Fibroblast of lung (primary cell): ENCODE measurements at regions not wholly inside any gene's neighbourhood (a gene's known extent, or its start where the extent isn't known, plus 50 kb on each side); places are given as distances from the start of the nearest gene placed in this dataset.

ENCODE experiments used
- DNase-seq, 2 donors: peaks; one replicate each; pipeline versions ENCODE4 v3.0.0 to v3.0.0-alpha.2; 2010; ENCODE audit warnings: low read depth in 2 of 2
- H2AFZ ChIP-seq: 2 replicates; pipeline ENCODE4 v1.5.1; 2012; ENCODE audit warnings: low read length, control low read depth, inconsistent platforms
- H3K27ac ChIP-seq: 2 replicates; pipeline ENCODE4 v1.5.1; 2011; ENCODE audit warnings: low read length, control low read depth; ENCODE audit not compliant: insufficient read depth
- H3K27me3 ChIP-seq: 2 replicates; pipeline ENCODE4 v1.5.1; 2011; ENCODE audit warnings: mild to moderate bottlenecking, low read length; ENCODE audit not compliant: control insufficient read depth, insufficient read depth
- H3K36me3 ChIP-seq: 2 replicates; pipeline ENCODE4 v1.5.1; 2011; ENCODE audit warnings: low read length; ENCODE audit not compliant: control insufficient read depth, insufficient read depth
- H3K4me1 ChIP-seq: 2 replicates; pipeline ENCODE4 v1.5.1; 2011; ENCODE audit warnings: low read length; ENCODE audit not compliant: control insufficient read depth, insufficient read depth; ENCODE audit errors: extremely low read depth
- H3K4me2 ChIP-seq: 2 replicates; pipeline ENCODE4 v1.5.1; 2011; ENCODE audit warnings: low read length, control low read depth; ENCODE audit not compliant: insufficient read depth; ENCODE audit errors: extremely low read depth
- H3K4me3 ChIP-seq, 4 experiments: fragments of 200-600 bp in 1 of 4; sonication (generic) in 1 of 4; replicated peaks in 1 of 4; 2 replicates each; pipeline ENCODE4 v1.5.1; 2011 to 2016; ENCODE audit warnings: low read length in 4 of 4, low read depth in 3 of 4, mild to moderate bottlenecking in 3 of 4, control low read depth in 2 of 4, inconsistent platforms in 1 of 4, mixed read lengths in 1 of 4; ENCODE audit not compliant: insufficient read depth in 1 of 4; ENCODE audit errors: control extremely low read depth in 1 of 4
- H3K79me2 ChIP-seq: 2 replicates; pipeline ENCODE4 v1.5.1; 2012; ENCODE audit warnings: mild to moderate bottlenecking, low read length, inconsistent platforms; ENCODE audit not compliant: control insufficient read depth, insufficient read depth
- H3K9ac ChIP-seq: 2 replicates; pipeline ENCODE4 v1.5.1; 2011; ENCODE audit warnings: mild to moderate bottlenecking, low read length, control low read depth; ENCODE audit not compliant: insufficient read depth
- H3K9me3 ChIP-seq: 2 replicates; pipeline ENCODE4 v1.5.1; 2012; ENCODE audit warnings: low read depth, low read length; ENCODE audit not compliant: control insufficient read depth, insufficient read depth
- H4K20me1 ChIP-seq: 2 replicates; pipeline ENCODE4 v1.5.1; 2011; ENCODE audit warnings: low read length; ENCODE audit not compliant: control insufficient read depth, insufficient read depth; ENCODE audit errors: extremely low read depth
- EZH2 ChIP-seq: IDR thresholded peaks from 2 replicates; pipeline ENCODE4 v1.5.1; 2012; ENCODE audit warnings: low read length, control low read depth, mild to moderate bottlenecking; ENCODE audit errors: missing control alignments
- TF ChIP-seq, protein P1 (sequence below), 2 donors: IDR thresholded peaks in 1 of 2; conservative IDR thresholded peaks in 1 of 2; 1 replicate in 1 of 2; 2 replicates in 1 of 2; pipeline ENCODE4 v1.5.1; 2011 to 2012; ENCODE audit warnings: low read length in 2 of 2, control low read depth in 1 of 2, inconsistent platforms in 1 of 2, low read depth in 1 of 2, mild to moderate bottlenecking in 1 of 2

DNA sequence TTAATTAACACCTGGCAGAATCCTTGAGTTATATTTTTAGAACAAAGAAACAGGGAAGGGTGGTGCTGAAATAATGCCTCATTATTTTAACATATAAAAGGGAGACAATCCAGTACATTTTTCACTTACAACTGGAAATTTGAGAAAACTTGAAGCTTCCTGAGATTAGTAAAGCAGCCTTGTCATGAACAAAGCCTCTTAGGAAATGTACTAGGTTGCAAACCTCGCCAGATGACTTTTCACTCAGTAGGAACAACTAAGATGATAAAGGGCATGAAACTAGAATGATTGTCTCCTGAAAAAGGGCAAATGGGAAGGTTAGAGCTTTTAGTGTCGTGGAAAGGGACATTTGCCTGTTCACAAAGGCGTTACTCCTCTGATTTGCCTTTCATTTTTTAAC, 289.6 kb downstream of the ETS1 start:
- Histone ChIP-seq H3K79me2 (no peaks in the 10 kb centered on the region), H3K4me1 (no peaks in the 10 kb centered on the region), H3K36me3 (no peaks in the 10 kb centered on the region), H3K9ac (no peak overlapping the region), H4K20me1 (no peaks in the 10 kb centered on the region), H3K9me3 (no peaks in the 10 kb centered on the region), H3K27ac (no peak overlapping the region), H3K4me3 (no peak overlapping the region), H2AFZ (no peak overlapping the region), H3K27me3 (no peaks in the 10 kb centered on the region), H3K4me2 (no peak overlapping the region)
- TF ChIP-seq, protein P1, sequence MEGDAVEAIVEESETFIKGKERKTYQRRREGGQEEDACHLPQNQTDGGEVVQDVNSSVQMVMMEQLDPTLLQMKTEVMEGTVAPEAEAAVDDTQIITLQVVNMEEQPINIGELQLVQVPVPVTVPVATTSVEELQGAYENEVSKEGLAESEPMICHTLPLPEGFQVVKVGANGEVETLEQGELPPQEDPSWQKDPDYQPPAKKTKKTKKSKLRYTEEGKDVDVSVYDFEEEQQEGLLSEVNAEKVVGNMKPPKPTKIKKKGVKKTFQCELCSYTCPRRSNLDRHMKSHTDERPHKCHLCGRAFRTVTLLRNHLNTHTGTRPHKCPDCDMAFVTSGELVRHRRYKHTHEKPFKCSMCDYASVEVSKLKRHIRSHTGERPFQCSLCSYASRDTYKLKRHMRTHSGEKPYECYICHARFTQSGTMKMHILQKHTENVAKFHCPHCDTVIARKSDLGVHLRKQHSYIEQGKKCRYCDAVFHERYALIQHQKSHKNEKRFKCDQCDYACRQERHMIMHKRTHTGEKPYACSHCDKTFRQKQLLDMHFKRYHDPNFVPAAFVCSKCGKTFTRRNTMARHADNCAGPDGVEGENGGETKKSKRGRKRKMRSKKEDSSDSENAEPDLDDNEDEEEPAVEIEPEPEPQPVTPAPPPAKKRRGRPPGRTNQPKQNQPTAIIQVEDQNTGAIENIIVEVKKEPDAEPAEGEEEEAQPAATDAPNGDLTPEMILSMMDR (conservative IDR thresholded peaks at IDR 0.05 in 1 of 2, IDR thresholded peaks at IDR 0.05 in 1 of 2; ENCODE audit: low read depth in 1 of 2, low read length in 2 of 2): no peak
- no peak for TF ChIP-seq EZH2
- DNase-seq: peak in 1 of 2 donors; percentile 16

DNA sequence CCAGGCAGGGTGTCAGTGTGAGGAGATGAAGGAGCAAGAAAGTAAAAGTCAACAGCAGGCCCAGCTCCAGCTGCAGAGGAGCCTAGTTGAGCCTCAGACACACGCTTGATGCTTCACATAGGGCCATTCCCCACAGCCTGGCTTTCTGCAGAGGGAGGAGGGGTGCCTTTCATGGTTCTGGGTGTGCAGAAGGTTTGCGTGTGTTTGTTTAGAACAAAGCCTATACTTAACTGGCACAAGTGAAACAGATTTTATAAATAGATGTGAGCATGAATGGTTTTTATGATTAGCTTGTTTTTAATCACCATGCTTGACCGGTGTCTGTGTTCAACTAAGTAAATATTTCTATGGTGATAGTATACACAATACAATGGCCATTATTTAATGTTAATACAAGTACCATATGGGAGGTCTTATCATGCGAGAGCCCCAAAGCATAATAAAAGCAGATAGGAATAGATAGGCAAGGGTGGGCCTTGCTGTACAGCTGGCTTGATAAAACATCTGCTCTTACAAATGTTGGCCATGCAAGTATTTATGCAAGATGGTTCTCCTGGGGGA, 290.2 kb downstream of the ETS1 start:
- no peak overlapping the region for H3K27ac ChIP-seq
- no peaks in the 10 kb centered on the region for H3K27me3 ChIP-seq
- H3K4me1 ChIP-seq: no peaks in the 10 kb centered on the region
- H2AFZ ChIP-seq: no peak overlapping the region
- DNase-seq: no peak
- no peak overlapping the region for H3K4me3 ChIP-seq
- H3K79me2 ChIP-seq: no peaks in the 10 kb centered on the region
- no peaks in the 10 kb centered on the region for H3K36me3 ChIP-seq
- no peaks in the 10 kb centered on the region for H4K20me1 ChIP-seq
- no peaks in the 10 kb centered on the region for H3K9me3 ChIP-seq
- H3K9ac ChIP-seq: no peak overlapping the region
- no peak for TF ChIP-seq EZH2
- TF ChIP-seq, protein P1 (conservative IDR thresholded peaks at IDR 0.05 in 1 of 2, IDR thresholded peaks at IDR 0.05 in 1 of 2; ENCODE audit: low read depth in 1 of 2, low read length in 2 of 2): no peak
- H3K4me2 ChIP-seq: no peak overlapping the region

DNA sequence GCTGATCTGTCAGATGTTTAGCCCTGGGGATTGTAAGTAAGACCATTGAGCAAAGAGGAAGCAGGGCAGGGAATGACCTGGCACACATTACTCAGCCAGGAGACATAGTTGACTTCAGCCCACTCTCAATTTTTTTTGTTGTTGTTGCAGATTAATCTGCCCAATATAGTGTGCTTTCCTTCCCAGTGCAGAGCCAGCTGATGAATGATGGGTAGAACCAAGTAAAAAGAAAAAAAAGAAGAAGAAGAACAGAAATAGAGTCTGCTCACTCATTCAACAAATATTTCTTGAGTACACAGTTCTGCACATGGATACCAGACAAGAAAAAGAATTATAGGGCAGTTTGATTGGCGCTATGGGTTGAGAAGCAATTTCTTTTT, 292.7 kb downstream of the ETS1 start:
- Histone ChIP-seq H3K27me3 (no peaks in the 10 kb centered on the region), H3K79me2 (no peaks in the 10 kb centered on the region), H3K36me3 (no peaks in the 10 kb centered on the region), H3K4me2 (no peak overlapping the region), H3K27ac (no peak overlapping the region), H4K20me1 (no peaks in the 10 kb centered on the region), H2AFZ (no peak overlapping the region), H3K4me3 (no peak overlapping the region), H3K9ac (no peak overlapping the region), H3K4me1 (peaks cover 5% of the 10 kb centered on the region), H3K9me3 (no peaks in the 10 kb centered on the region)
- TF ChIP-seq, protein P1 (conservative IDR thresholded peaks at IDR 0.05 in 1 of 2, IDR thresholded peaks at IDR 0.05 in 1 of 2; ENCODE audit: low read depth in 1 of 2, low read length in 2 of 2): no peak
- TF ChIP-seq EZH2: no peak
- DNase-seq: peak; percentile 25 to 78
